ENCODE measurements at regions not wholly inside any gene's neighbourhood (a gene's known extent, or its start where the extent isn't known, plus 50 kb on each side); places are given as distances from the start of the nearest gene placed in this dataset.
A peak's percentile ranks its signal among the peaks of the same experiment; 100 is the strongest.
"Not testable (repeated sequence)": the region's sequence is repeated elsewhere in the genome, so short reads cannot be mapped to it uniquely, and the experiment has no call there.

GRCh38 chr3:166263460-166263859 lies 426.2 kb upstream of the BCHE start:
- Histone ChIP-seq H2BK15ac (ENCODE audit: low read depth, low read length) (no peak overlapping the region), H2BK20ac (ENCODE audit: low read depth, low read length) (no peak overlapping the region), H3K23ac (ENCODE audit: low read depth, low read length) (no peak overlapping the region), H4K20me1 (ENCODE audit: insufficient read depth, low read length) (no peaks in the 10 kb centered on the region), H3K4ac (ENCODE audit: low read depth, low read length) (no peak overlapping the region), H2BK120ac (ENCODE audit: low read depth, low read length) (no peak overlapping the region), H2AK9ac (replicated peaks; ENCODE audit: low read depth, low read length, poor library complexity) (no peak overlapping the region), H3K9ac (ENCODE audit: low read depth, low read length) (no peak overlapping the region), H4K91ac (ENCODE audit: insufficient read depth, low read depth, low read length) (no peak overlapping the region), H3K9me1 (ENCODE audit: insufficient read depth, low read length) (no peaks in the 10 kb centered on the region), H3K27ac (ENCODE audit: insufficient read depth, low read length) (no peak overlapping the region), H2BK5ac (ENCODE audit: low read depth, low read length, poor library complexity, severe bottlenecking) (no peak overlapping the region), H3K14ac (replicated peaks; ENCODE audit: low read depth, low read length) (no peak overlapping the region), H3K18ac (ENCODE audit: low read depth, low read length) (no peak overlapping the region), H3K79me1 (ENCODE audit: low read depth in 1 of 2, low read length in 2 of 2) (no peaks in the 10 kb centered on the region), H3K4me2 (ENCODE audit: low read depth, low read length) (no peak overlapping the region), H3K4me3 (ENCODE audit: insufficient read depth, low read depth, low read length) (no peak overlapping the region), H3K9me3 (ENCODE audit: control insufficient read depth, insufficient read depth, low read length) (no peaks in the 10 kb centered on the region), H4K8ac (ENCODE audit: low read depth in 2 of 2, low read length in 2 of 2) (no peak overlapping the region), H3K36me3 (ENCODE audit: control insufficient read depth, insufficient read depth, low read length) (no peaks in the 10 kb centered on the region), H2AFZ (replicated peaks; ENCODE audit: low read length, poor library complexity) (no peak overlapping the region), H3K56ac (ENCODE audit: extremely low read depth, insufficient read depth, low read length) (no peak overlapping the region), H3K27me3 (ENCODE audit: control insufficient read depth, insufficient read depth, low read length) (no peaks in the 10 kb centered on the region), H2AK5ac (ENCODE audit: low read depth, low read length) (no peak overlapping the region), H4K5ac (ENCODE audit: low read depth, low read length) (no peak overlapping the region), H3K4me1 (ENCODE audit: control insufficient read depth, insufficient read depth, low read length) (no peaks in the 10 kb centered on the region)
- in situ Hi-C loops (cut with MboI; ENCODE audit: low sequenced_read_pairs) (no loop called here), intact Hi-C loops (cut with micrococcal nuclease) (no loop called here), dilution Hi-C loops (cut with HindIII; ENCODE audit: low sequenced_read_pairs, unreplicated experiment) (no loop called here)
- no peak for ATAC-seq (ENCODE audit: low read depth)
- CTCF ChIA-PET: interaction anchor here (1.1 kb wide), 1 partner anchor 11 kb away, joined by 3 read pairs; no protein-coding TSS in a partner anchor
- TF ChIP-seq CTCF (conservative IDR thresholded peaks at IDR 0.05; ENCODE audit: low read depth, low read length) (peak; percentile 17; the same call in 1 of the 2 replicates), MXI1 (IDR thresholded peaks at IDR 0.05; ENCODE audit: borderline replicate concordance, low read depth, low read length) (no peak)
- POLR2A ChIA-PET (ENCODE audit: unreplicated experiment): no interaction called here
- no peak for DNase-seq
- no TSS peak for BruUV-seq (replicated peaks)
- no CpG with 5 or more reads among the region's 2 CpGs for WGBS, 2 experiments (ENCODE audit: extremely low coverage in 2 of 2, insufficient read length in 1 of 2)

- H2AK5ac ChIP-seq (ENCODE audit: low read depth, low read length); POLR2A ChIA-PET (ENCODE audit: unreplicated experiment); H3K9ac ChIP-seq (ENCODE audit: low read depth, low read length); H3K4me2 ChIP-seq (ENCODE audit: low read depth, low read length); H4K8ac ChIP-seq (ENCODE audit: low read depth in 2 of 2, low read length in 2 of 2); H3K4ac ChIP-seq (ENCODE audit: low read depth, low read length); H3K18ac ChIP-seq (ENCODE audit: low read depth, low read length); H3K14ac ChIP-seq (replicated peaks; ENCODE audit: low read depth, low read length); H2AFZ ChIP-seq (replicated peaks; ENCODE audit: low read length, poor library complexity); in situ Hi-C loops (cut with MboI; ENCODE audit: low sequenced_read_pairs); CTCF ChIA-PET; H4K91ac ChIP-seq (ENCODE audit: insufficient read depth, low read depth, low read length); H3K4me3 ChIP-seq (ENCODE audit: insufficient read depth, low read depth, low read length); H3K36me3 ChIP-seq (ENCODE audit: control insufficient read depth, insufficient read depth, low read length); BruUV-seq (replicated peaks); H2BK20ac ChIP-seq (ENCODE audit: low read depth, low read length); H3K4me1 ChIP-seq (ENCODE audit: control insufficient read depth, insufficient read depth, low read length); H3K9me1 ChIP-seq (ENCODE audit: insufficient read depth, low read length); H2BK5ac ChIP-seq (ENCODE audit: low read depth, low read length, poor library complexity, severe bottlenecking); H3K9me3 ChIP-seq (ENCODE audit: control insufficient read depth, insufficient read depth, low read length); H2BK15ac ChIP-seq (ENCODE audit: low read depth, low read length); H4K20me1 ChIP-seq (ENCODE audit: insufficient read depth, low read length); H3K27me3 ChIP-seq (ENCODE audit: control insufficient read depth, insufficient read depth, low read length); H3K23ac ChIP-seq (ENCODE audit: low read depth, low read length); H3K79me1 ChIP-seq (ENCODE audit: low read depth in 1 of 2, low read length in 2 of 2); H3K27ac ChIP-seq (ENCODE audit: insufficient read depth, low read length); H3K56ac ChIP-seq (ENCODE audit: extremely low read depth, insufficient read depth, low read length); H2BK120ac ChIP-seq (ENCODE audit: low read depth, low read length); H2AK9ac ChIP-seq (replicated peaks; ENCODE audit: low read depth, low read length, poor library complexity); dilution Hi-C loops (cut with HindIII; ENCODE audit: low sequenced_read_pairs, unreplicated experiment); DNase-seq; ATAC-seq (ENCODE audit: low read depth); H4K5ac ChIP-seq (ENCODE audit: low read depth, low read length); intact Hi-C loops (cut with micrococcal nuclease): not testable (repeated sequence)
- 100% methylated on average over 7 of the region's 41 CpGs; no CpG with 5 or more reads in 1 of the 2 experiments for WGBS, 2 experiments (ENCODE audit: extremely low coverage in 2 of 2, insufficient read length in 1 of 2)
These were observed 421.1 kb upstream of the BCHE start for GRCh38 chr3:166258293-166258850.

All from IMR-90 (cell line).